Neuronal stem cell (in vitro differentiated cells): ENCODE measurements at regions not wholly inside any gene's neighbourhood (a gene's known extent, or its start where the extent isn't known, plus 50 kb on each side); places are given as distances from the start of the nearest gene placed in this dataset.
"Not testable (repeated sequence)": the region's sequence is repeated elsewhere in the genome, so short reads cannot be mapped to it uniquely, and the experiment has no call there.

Experiments
- DNase-seq: peaks from one replicate; pipeline ENCODE4 v3.0.0-alpha.2; 2013; ENCODE audit warnings: low spot score
- H2AFZ ChIP-seq: one replicate; pipeline ENCODE4 v1.6.1; 2013; ENCODE audit warnings: mild to moderate bottlenecking, low read length, inconsistent platforms
- H2AK5ac ChIP-seq: 2 replicates; pipeline ENCODE4 v1.6.1; 2013; ENCODE audit warnings: low read depth, mild to moderate bottlenecking, inconsistent platforms, low read length, moderate library complexity, mixed read lengths
- H2BK120ac ChIP-seq: 2 replicates; pipeline ENCODE4 v1.6.1; 2013; ENCODE audit warnings: low read depth, mild to moderate bottlenecking, inconsistent platforms, low read length, moderate library complexity, mixed read lengths
- H2BK12ac ChIP-seq: one replicate; pipeline ENCODE4 v1.6.1; 2013; ENCODE audit warnings: low read length, inconsistent platforms
- H2BK15ac ChIP-seq: 2 replicates; pipeline ENCODE4 v1.6.1; 2013; ENCODE audit warnings: mild to moderate bottlenecking, low read length, inconsistent platforms, mixed read lengths
- H2BK5ac ChIP-seq: one replicate; pipeline ENCODE4 v1.6.1; 2013; ENCODE audit warnings: inconsistent platforms, mild to moderate bottlenecking, low read length, moderate library complexity
- H3K14ac ChIP-seq: one replicate; pipeline ENCODE4 v1.6.1; 2013; ENCODE audit warnings: low read length, inconsistent platforms
- H3K18ac ChIP-seq: 2 replicates; pipeline ENCODE4 v1.6.1; 2013; ENCODE audit warnings: low read length, inconsistent platforms
- H3K23ac ChIP-seq: 2 replicates; pipeline ENCODE4 v1.6.1; 2013; ENCODE audit warnings: low read depth, mild to moderate bottlenecking, mixed read lengths, low read length, inconsistent platforms; ENCODE audit not compliant: poor library complexity
- H3K27ac ChIP-seq: replicated peaks from 3 replicates; pipeline ENCODE4 v1.5.1; 2013; ENCODE audit warnings: low read length, inconsistent platforms
- H3K27me3 ChIP-seq, 3 experiments: 2 replicates each; pipeline ENCODE4 v1.6.1; 2013; ENCODE audit warnings: low read length in 3 of 3, mild to moderate bottlenecking in 2 of 3, inconsistent platforms in 1 of 3, low read depth in 1 of 3, mixed read lengths in 1 of 3, moderate library complexity in 1 of 3; ENCODE audit not compliant: control insufficient read depth in 3 of 3, insufficient read depth in 3 of 3
- H3K36me3 ChIP-seq, 2 donors: replicated peaks in 1 of 2; 2 replicates each; pipeline ENCODE4 v1.6.1; 2013; ENCODE audit warnings: low read length in 2 of 2; ENCODE audit not compliant: control insufficient read depth in 2 of 2, insufficient read depth in 2 of 2
- H3K4ac ChIP-seq: 2 replicates; pipeline ENCODE4 v1.6.1; 2013; ENCODE audit warnings: inconsistent platforms, mild to moderate bottlenecking, low read length, moderate library complexity
- H3K4me1 ChIP-seq, 2 donors: 1 replicate in 1 of 2; 2 replicates in 1 of 2; pipeline ENCODE4 v1.6.1; 2013; ENCODE audit warnings: low read length in 2 of 2, low read depth in 1 of 2; ENCODE audit not compliant: control insufficient read depth in 2 of 2, insufficient read depth in 1 of 2
- H3K4me2 ChIP-seq: one replicate; pipeline ENCODE4 v1.6.1; 2013; ENCODE audit warnings: mild to moderate bottlenecking, low read length, inconsistent platforms; ENCODE audit not compliant: insufficient read depth, poor library complexity, severe bottlenecking
- H3K4me3 ChIP-seq, 2 donors: 2 replicates each; pipeline ENCODE4 v1.5.1; 2013; ENCODE audit warnings: low read length in 2 of 2, mild to moderate bottlenecking in 2 of 2, inconsistent platforms in 1 of 2, moderate library complexity in 1 of 2
- H3K79me1 ChIP-seq: one replicate; pipeline ENCODE4 v1.6.1; 2013; ENCODE audit warnings: low read depth, mild to moderate bottlenecking, inconsistent platforms, low read length, moderate library complexity
- H3K9ac ChIP-seq: one replicate; pipeline ENCODE4 v1.6.1; 2013; ENCODE audit warnings: mild to moderate bottlenecking, low read depth, low read length, inconsistent platforms; ENCODE audit not compliant: poor library complexity
- H3K9me3 ChIP-seq, 2 donors: replicated peaks in 1 of 2; 2 replicates each; pipeline versions ENCODE3 to v1.6.1; 2013; ENCODE audit warnings: low read length in 2 of 2, mild to moderate bottlenecking in 2 of 2, inconsistent platforms in 1 of 2, low read depth in 1 of 2, mixed read lengths in 1 of 2, moderate library complexity in 1 of 2; ENCODE audit not compliant: control insufficient read depth in 2 of 2, insufficient read depth in 1 of 2
- H4K8ac ChIP-seq: one replicate; pipeline ENCODE4 v1.6.1; 2013; ENCODE audit warnings: low read depth, mild to moderate bottlenecking, inconsistent platforms, low read length, moderate library complexity
- H4K91ac ChIP-seq: one replicate; pipeline ENCODE4 v1.6.1; 2013; ENCODE audit warnings: low read length, low read depth, mild to moderate bottlenecking, inconsistent platforms; ENCODE audit not compliant: poor library complexity
- WGBS, 2 donors: extraction: QIAGEN DNeasy Blood & Tissue Kit; methylation state at CpG; one replicate each; pipeline ENCODE4 v1.1.7; 2013; ENCODE audit warnings: missing lambda C conversion rate in 2 of 2, mixed read lengths in 1 of 2; ENCODE audit not compliant: insufficient read length in 2 of 2, insufficient replicate concordance in 1 of 2; ENCODE audit errors: extremely low coverage in 2 of 2; 5-methylcytosine and 5-hydroxymethylcytosine counted together

DNA sequence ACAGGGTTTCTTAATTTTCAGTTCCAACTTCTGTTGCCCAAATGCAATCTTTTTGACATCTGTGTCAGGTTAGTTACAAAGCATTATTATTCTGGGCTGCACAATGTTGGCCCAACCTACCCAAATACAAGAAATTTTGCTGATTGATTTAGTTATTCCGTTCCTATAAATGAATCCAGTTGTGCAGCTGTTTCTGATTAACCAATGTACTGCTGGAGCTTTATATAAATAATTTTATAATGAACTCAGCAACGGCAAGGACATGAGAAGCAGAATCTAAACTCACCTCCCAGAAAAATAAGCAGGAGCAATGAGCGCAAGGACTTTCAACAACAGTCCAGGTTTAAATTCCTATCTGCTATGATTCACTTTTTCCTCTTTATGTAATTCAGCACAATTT lies 76.3 kb upstream of the WIPF1 start:
- H4K91ac ChIP-seq = no peak overlapping the region
- WGBS, 2 donors = no CpG with 5 or more reads among the region's 3 CpGs
- peaks cover 2 to 54% of the 10 kb centered on the region in 2 donors for H3K36me3 ChIP-seq
- H2AK5ac ChIP-seq = no peak overlapping the region
- H3K23ac ChIP-seq = no peak overlapping the region
- H3K4me1 ChIP-seq = no peaks in the 10 kb centered on the region
- H2BK15ac ChIP-seq = no peak overlapping the region
- H3K9ac ChIP-seq = no peak overlapping the region
- peaks cover 7 to 17% of the 10 kb centered on the region in 2 donors for H3K9me3 ChIP-seq
- H3K18ac ChIP-seq = no peak overlapping the region
- H2BK120ac ChIP-seq = no peak overlapping the region
- H3K4me2 ChIP-seq = no peak overlapping the region
- no peak overlapping the region for H2BK5ac ChIP-seq
- H2AFZ ChIP-seq = no peak overlapping the region
- no peaks in the 10 kb centered on the region for H3K79me1 ChIP-seq
- no peak overlapping the region for H3K14ac ChIP-seq
- no peak overlapping the region for H3K27ac ChIP-seq
- DNase-seq = no peak
- no peak overlapping the region for H2BK12ac ChIP-seq
- H3K27me3 ChIP-seq = no peaks in the 10 kb centered on the region
- no peak overlapping the region for H3K4me3 ChIP-seq
- no peak overlapping the region for H3K4ac ChIP-seq
- H4K8ac ChIP-seq = no peak overlapping the region

DNA sequence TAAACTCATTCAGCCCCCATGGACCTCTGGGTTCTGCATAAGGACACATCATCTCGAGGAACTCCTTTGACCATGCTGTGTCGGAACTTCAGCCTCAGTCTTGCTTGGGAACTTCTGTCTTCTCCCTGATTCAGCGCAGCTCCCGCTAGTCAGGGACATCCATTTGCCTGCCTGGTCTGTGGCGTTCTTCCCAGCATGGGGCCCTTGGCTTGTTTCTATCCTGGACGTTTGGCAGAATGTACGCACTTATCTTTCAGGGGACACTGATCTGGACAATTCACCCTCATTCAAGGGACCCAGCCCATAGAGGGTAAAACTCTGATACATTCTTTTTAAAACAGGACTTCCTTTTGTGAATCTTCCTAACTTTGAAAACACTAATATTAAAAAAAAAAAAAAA lies 75.8 kb upstream of the WIPF1 start:
- no peak overlapping the region for H3K4ac ChIP-seq
- H3K9me3 ChIP-seq = peaks cover 7 to 17% of the 10 kb centered on the region in 2 donors
- no peak overlapping the region for H3K18ac ChIP-seq
- peaks cover 2% of the 10 kb centered on the region for H3K79me1 ChIP-seq
- no peak overlapping the region for H2BK5ac ChIP-seq
- DNase-seq = no peak
- H4K8ac ChIP-seq = no peak overlapping the region
- H3K36me3 ChIP-seq = peaks cover 2 to 52% of the 10 kb centered on the region in 2 donors
- no peak overlapping the region for H2BK12ac ChIP-seq
- H3K9ac ChIP-seq = no peak overlapping the region
- H3K4me1 ChIP-seq = peaks cover 0 to 2% of the 10 kb centered on the region in 2 donors
- no peak overlapping the region for H2BK120ac ChIP-seq
- no peak overlapping the region for H2AK5ac ChIP-seq
- H2BK15ac ChIP-seq = no peak overlapping the region
- H2AFZ ChIP-seq = no peak overlapping the region
- no peak overlapping the region for H4K91ac ChIP-seq
- H3K4me3 ChIP-seq = no peak overlapping the region
- H3K27me3 ChIP-seq = no peaks in the 10 kb centered on the region
- H3K14ac ChIP-seq = no peak overlapping the region
- no peak overlapping the region for H3K27ac ChIP-seq
- H3K4me2 ChIP-seq = no peak overlapping the region
- H3K23ac ChIP-seq = no peak overlapping the region
- WGBS, 2 donors = no CpG with 5 or more reads among the region's 7 CpGs

DNA sequence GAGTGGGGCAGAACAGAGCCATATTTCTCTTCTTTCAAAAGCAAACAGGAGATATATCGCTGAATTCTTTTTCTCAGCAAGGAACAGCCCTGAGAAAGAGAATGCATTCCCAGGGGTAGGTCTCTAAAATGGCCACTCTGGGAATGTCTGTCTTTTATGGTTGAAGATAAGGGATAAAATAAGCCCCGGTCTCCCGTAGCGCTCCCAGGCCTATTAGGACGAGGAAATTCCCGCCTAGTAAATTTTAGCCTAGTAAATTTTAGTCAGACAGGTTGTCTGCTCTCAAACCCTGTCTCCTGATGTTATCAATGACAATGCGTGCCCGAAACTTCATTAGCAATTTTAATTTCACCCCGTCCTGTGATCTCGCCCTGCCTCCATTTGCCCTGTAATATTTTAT lies 73.9 kb upstream of the WIPF1 start:
- not testable (repeated sequence) for H2BK120ac ChIP-seq, H3K79me1 ChIP-seq, H3K27me3 ChIP-seq, H3K4me3 ChIP-seq, H3K14ac ChIP-seq, H4K8ac ChIP-seq, H3K18ac ChIP-seq, DNase-seq, H3K9ac ChIP-seq, H3K4ac ChIP-seq, H3K4me2 ChIP-seq, H3K23ac ChIP-seq, H2BK15ac ChIP-seq, H4K91ac ChIP-seq, H3K27ac ChIP-seq, H2AFZ ChIP-seq, H2AK5ac ChIP-seq, H2BK12ac ChIP-seq, H2BK5ac ChIP-seq
- Histone ChIP-seq H3K4me1 (peaks cover 7 to 14% of the 10 kb centered on the region in 2 donors), H3K36me3 (peaks cover 2 to 38% of the 10 kb centered on the region in 2 donors), H3K9me3 (peaks cover 7 to 17% of the 10 kb centered on the region in 2 donors)
- no CpG with 5 or more reads among the region's 10 CpGs for WGBS, 2 donors

DNA sequence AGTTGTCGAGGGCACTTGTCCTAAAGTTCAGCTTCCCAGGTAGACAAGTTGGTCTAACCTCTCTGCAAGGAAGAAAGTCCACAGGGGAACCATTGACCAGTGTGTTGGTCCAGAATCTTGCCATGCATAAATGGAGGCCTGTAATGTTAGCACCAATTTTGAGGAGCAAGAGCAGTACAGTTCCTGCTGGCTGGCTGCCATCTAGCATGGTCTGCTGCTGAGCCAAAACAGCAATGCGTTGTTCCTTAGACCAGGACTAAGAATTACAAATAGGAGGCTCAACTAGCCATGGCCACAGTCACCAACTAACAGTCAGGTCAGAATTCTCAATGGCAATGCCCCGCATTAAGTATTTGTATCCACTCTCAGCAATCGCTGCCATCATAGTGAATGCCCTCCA lies 72.8 kb upstream of the WIPF1 start:
- Histone ChIP-seq H2AFZ (no peak overlapping the region), H3K4me1 (peaks cover 7 to 16% of the 10 kb centered on the region in 2 donors), H3K36me3 (peaks cover 2 to 30% of the 10 kb centered on the region in 2 donors), H2BK5ac (no peak overlapping the region), H2BK120ac (no peak overlapping the region), H2AK5ac (peak overlapping the region; percentile 44), H3K9ac (no peak overlapping the region), H3K27me3 (no peaks in the 10 kb centered on the region), H3K9me3 (peaks cover 7 to 17% of the 10 kb centered on the region in 2 donors), H2BK15ac (no peak overlapping the region), H3K4me3 (no peak overlapping the region), H4K8ac (no peak overlapping the region), H3K27ac (no peak overlapping the region), H3K18ac (no peak overlapping the region), H3K14ac (no peak overlapping the region), H3K79me1 (peaks cover 2% of the 10 kb centered on the region), H2BK12ac (no peak overlapping the region), H3K23ac (no peak overlapping the region), H3K4ac (no peak overlapping the region), H4K91ac (no peak overlapping the region), H3K4me2 (no peak overlapping the region)
- no peak for DNase-seq
- no CpG with 5 or more reads among the region's 4 CpGs for WGBS, 2 donors
